SK-N-SH treated with all-trans-retinoic acid at 6 μM for 48 hours (cell line): ENCODE measurements at regions not wholly inside any gene's neighbourhood (a gene's known extent, or its start where the extent isn't known, plus 50 kb on each side); places are given as distances from the start of the nearest gene placed in this dataset.

Source experiments
- ATAC-seq: fragments of 200-7000 bp; cut with Tn5 transposase; 3 replicates; pipeline ENCODE4 v1.9.1; 2020; ENCODE audit warnings: mild to moderate bottlenecking, moderate library complexity
- BACH2 ChIP-seq: fragments of 250-450 bp; sonication (Bioruptor Pico); IDR thresholded peaks from 2 replicates; pipeline ENCODE4 v1.9.0; 2021; ENCODE audit warnings: mild to moderate bottlenecking, borderline replicate concordance
- CSDC2 ChIP-seq: fragments of 250-450 bp; sonication (Bioruptor Pico); IDR thresholded peaks from 2 replicates; pipeline ENCODE4 v1.5.0; 2020; ENCODE audit warnings: mild to moderate bottlenecking, moderate library complexity
- ESRRG ChIP-seq: fragments of 250-450 bp; sonication (Bioruptor Pico); IDR thresholded peaks from 2 replicates; pipeline ENCODE4 v1.6.1; 2021; ENCODE audit warnings: mild to moderate bottlenecking
- GLIS3 ChIP-seq: fragments of 250-450 bp; sonication (Bioruptor Pico); IDR thresholded peaks from 2 replicates; pipeline ENCODE4 v1.5.0; 2020; ENCODE audit warnings: mild to moderate bottlenecking, moderate library complexity
- PPARA ChIP-seq: fragments of 250-450 bp; sonication (Bioruptor Pico); IDR thresholded peaks from 2 replicates; pipeline ENCODE4 v1.5.0; 2020; ENCODE audit warnings: mild to moderate bottlenecking, borderline replicate concordance
- RARB ChIP-seq: fragments of 250-450 bp; sonication (Bioruptor Pico); IDR thresholded peaks from 2 replicates; pipeline ENCODE4 v1.8.0; 2021; ENCODE audit warnings: mild to moderate bottlenecking, moderate library complexity
- TCF4 ChIP-seq: fragments of 250-450 bp; sonication (Bioruptor Pico); IDR thresholded peaks from 2 replicates; pipeline ENCODE4 v1.8.0; 2021; ENCODE audit warnings: mild to moderate bottlenecking, moderate library complexity, borderline replicate concordance
- TOX ChIP-seq: fragments of 250-450 bp; sonication (Bioruptor Pico); IDR thresholded peaks from 2 replicates; pipeline ENCODE4 v1.8.0; 2021; ENCODE audit warnings: mild to moderate bottlenecking, moderate library complexity, borderline replicate concordance
- ZC3H10 ChIP-seq: fragments of 250-450 bp; sonication (Bioruptor Pico); IDR thresholded peaks from 2 replicates; pipeline ENCODE4 v1.5.1; 2021; ENCODE audit warnings: mild to moderate bottlenecking, moderate library complexity
- ZFP3 ChIP-seq: fragments of 250-450 bp; sonication (Bioruptor Pico); IDR thresholded peaks from 2 replicates; pipeline ENCODE4 v1.5.0; 2020; ENCODE audit warnings: mild to moderate bottlenecking, moderate library complexity
- ZFP30 ChIP-seq: fragments of 450-650 bp; formaldehyde crosslinking; IDR thresholded peaks from 2 replicates; pipeline ENCODE4 v1.5.0; 2022; ENCODE audit warnings: mild to moderate bottlenecking, moderate library complexity
- ZNF565 ChIP-seq: fragments of 450-650 bp; formaldehyde crosslinking; conservative IDR thresholded peaks from 2 replicates; pipeline ENCODE4 v1.5.0; 2020; ENCODE audit warnings: low read depth, mild to moderate bottlenecking, moderate library complexity
- ZNF70 ChIP-seq: fragments of 450-650 bp; formaldehyde crosslinking; IDR thresholded peaks from 2 replicates; pipeline ENCODE4 v1.5.0; 2020; ENCODE audit warnings: mild to moderate bottlenecking, moderate library complexity
- TF ChIP-seq, protein P1 (sequence below): fragments of 250-450 bp; sonication (Bioruptor Pico); IDR thresholded peaks from 2 replicates; pipeline ENCODE4 v1.5.1; 2021; ENCODE audit warnings: mild to moderate bottlenecking, moderate library complexity
- TF ChIP-seq, protein P2 (sequence below): fragments of 250-450 bp; sonication (Bioruptor Pico); IDR thresholded peaks from 2 replicates; pipeline ENCODE4 v1.5.0; 2020; ENCODE audit warnings: mild to moderate bottlenecking, moderate library complexity
- TF ChIP-seq, protein P3 (sequence below): fragments of 250-450 bp; sonication (Bioruptor Pico); IDR thresholded peaks from 2 replicates; pipeline ENCODE4 v1.8.0; 2020; ENCODE audit warnings: mild to moderate bottlenecking, moderate library complexity, borderline replicate concordance
- TF ChIP-seq, protein P4 (sequence below): fragments of 250-450 bp; sonication (Bioruptor Pico); IDR thresholded peaks from 2 replicates; pipeline ENCODE4 v1.8.0; 2021; ENCODE audit warnings: low read depth, mild to moderate bottlenecking, moderate library complexity, borderline replicate concordance
- TF ChIP-seq, protein P5 (sequence below): fragments of 250-450 bp; sonication (Bioruptor Pico); IDR thresholded peaks from 2 replicates; pipeline ENCODE4 v1.5.1; 2020; ENCODE audit warnings: low read depth, mild to moderate bottlenecking, moderate library complexity

DNA sequence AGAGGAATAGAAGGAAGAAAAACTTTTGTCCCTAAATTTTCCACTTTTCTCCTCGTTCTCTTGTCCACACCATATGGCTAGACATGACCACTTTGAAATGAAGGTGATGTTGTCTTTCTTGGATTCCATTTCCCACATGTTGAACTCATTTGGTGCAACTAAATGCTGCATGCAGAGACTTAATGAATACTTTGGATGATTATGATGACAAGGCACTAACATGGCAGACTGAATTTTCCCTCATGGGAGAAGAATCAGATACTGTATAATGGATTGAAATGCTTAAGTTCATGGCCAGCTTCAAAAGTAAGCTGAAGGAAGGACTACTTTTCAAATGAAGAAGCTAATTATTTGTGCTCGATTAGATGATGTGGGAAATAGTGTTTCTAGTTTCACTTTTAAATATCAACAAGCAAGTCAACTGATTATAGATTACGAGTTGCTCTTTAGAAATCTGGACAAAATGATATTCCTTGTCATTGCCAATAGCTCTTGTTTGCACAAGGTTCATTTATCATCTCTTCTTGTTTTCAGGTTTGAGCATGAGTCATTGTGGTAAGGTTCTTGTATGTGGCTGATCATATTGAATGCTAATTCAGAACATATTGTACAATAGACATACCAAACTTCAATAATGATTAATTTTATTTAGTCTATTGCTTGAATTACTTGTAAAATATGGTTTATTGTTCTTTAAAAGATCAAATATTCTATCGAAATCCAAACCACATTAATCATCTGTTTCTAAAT lies 501.3 kb upstream of the FTMT start:
- peak; percentile 64 for ATAC-seq
- TF ChIP-seq TOX (0 out of 2 replicates have a peak, but pooled peaks have one; percentile 10), ZFP3 (CRISPR knock-in tag) (no peak)
- TF ChIP-seq, protein P1, sequence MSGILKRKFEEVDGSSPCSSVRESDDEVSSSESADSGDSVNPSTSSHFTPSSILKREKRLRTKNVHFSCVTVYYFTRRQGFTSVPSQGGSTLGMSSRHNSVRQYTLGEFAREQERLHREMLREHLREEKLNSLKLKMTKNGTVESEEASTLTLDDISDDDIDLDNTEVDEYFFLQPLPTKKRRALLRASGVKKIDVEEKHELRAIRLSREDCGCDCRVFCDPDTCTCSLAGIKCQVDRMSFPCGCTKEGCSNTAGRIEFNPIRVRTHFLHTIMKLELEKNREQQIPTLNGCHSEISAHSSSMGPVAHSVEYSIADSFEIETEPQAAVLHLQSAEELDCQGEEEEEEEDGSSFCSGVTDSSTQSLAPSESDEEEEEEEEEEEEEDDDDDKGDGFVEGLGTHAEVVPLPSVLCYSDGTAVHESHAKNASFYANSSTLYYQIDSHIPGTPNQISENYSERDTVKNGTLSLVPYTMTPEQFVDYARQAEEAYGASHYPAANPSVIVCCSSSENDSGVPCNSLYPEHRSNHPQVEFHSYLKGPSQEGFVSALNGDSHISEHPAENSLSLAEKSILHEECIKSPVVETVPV (CRISPR knock-in tag): no peak

DNA sequence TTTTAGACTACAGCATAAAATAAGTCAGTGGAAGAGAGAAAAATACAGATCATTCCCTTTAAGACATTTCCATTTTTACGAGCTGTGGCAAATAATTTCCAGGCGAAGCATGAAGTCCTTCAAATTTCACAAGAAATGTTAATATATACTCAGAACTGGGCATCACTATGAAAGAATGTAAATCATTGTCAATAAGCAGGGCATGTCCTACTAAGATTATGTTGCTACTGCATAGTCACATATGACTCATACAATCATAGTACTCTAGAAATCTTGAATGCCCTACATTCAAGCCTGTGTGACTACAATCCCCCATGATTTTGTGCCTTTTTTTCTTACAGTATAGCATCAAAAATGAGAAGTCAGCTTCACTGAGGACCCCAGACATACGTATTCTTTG lies 485.2 kb upstream of the FTMT start:
- TF ChIP-seq PPARA (CRISPR knock-in tag) (no peak), GLIS3 (CRISPR knock-in tag) (no peak), ZFP3 (CRISPR knock-in tag) (no peak), BACH2 (no peak), ESRRG (no peak), TCF4 (CRISPR knock-in tag) (no peak), ZNF70 (CRISPR knock-in tag) (no peak)
- TF ChIP-seq, protein P1 (CRISPR knock-in tag): no peak
- TF ChIP-seq, protein P2, sequence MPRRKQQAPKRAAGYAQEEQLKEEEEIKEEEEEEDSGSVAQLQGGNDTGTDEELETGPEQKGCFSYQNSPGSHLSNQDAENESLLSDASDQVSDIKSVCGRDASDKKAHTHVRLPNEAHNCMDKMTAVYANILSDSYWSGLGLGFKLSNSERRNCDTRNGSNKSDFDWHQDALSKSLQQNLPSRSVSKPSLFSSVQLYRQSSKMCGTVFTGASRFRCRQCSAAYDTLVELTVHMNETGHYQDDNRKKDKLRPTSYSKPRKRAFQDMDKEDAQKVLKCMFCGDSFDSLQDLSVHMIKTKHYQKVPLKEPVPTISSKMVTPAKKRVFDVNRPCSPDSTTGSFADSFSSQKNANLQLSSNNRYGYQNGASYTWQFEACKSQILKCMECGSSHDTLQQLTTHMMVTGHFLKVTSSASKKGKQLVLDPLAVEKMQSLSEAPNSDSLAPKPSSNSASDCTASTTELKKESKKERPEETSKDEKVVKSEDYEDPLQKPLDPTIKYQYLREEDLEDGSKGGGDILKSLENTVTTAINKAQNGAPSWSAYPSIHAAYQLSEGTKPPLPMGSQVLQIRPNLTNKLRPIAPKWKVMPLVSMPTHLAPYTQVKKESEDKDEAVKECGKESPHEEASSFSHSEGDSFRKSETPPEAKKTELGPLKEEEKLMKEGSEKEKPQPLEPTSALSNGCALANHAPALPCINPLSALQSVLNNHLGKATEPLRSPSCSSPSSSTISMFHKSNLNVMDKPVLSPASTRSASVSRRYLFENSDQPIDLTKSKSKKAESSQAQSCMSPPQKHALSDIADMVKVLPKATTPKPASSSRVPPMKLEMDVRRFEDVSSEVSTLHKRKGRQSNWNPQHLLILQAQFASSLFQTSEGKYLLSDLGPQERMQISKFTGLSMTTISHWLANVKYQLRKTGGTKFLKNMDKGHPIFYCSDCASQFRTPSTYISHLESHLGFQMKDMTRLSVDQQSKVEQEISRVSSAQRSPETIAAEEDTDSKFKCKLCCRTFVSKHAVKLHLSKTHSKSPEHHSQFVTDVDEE (CRISPR knock-in tag): no peak
- TF ChIP-seq, protein P3, sequence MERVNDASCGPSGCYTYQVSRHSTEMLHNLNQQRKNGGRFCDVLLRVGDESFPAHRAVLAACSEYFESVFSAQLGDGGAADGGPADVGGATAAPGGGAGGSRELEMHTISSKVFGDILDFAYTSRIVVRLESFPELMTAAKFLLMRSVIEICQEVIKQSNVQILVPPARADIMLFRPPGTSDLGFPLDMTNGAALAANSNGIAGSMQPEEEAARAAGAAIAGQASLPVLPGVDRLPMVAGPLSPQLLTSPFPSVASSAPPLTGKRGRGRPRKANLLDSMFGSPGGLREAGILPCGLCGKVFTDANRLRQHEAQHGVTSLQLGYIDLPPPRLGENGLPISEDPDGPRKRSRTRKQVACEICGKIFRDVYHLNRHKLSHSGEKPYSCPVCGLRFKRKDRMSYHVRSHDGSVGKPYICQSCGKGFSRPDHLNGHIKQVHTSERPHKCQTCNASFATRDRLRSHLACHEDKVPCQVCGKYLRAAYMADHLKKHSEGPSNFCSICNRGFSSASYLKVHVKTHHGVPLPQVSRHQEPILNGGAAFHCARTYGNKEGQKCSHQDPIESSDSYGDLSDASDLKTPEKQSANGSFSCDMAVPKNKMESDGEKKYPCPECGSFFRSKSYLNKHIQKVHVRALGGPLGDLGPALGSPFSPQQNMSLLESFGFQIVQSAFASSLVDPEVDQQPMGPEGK (CRISPR knock-in tag): no peak
- TF ChIP-seq, protein P4, sequence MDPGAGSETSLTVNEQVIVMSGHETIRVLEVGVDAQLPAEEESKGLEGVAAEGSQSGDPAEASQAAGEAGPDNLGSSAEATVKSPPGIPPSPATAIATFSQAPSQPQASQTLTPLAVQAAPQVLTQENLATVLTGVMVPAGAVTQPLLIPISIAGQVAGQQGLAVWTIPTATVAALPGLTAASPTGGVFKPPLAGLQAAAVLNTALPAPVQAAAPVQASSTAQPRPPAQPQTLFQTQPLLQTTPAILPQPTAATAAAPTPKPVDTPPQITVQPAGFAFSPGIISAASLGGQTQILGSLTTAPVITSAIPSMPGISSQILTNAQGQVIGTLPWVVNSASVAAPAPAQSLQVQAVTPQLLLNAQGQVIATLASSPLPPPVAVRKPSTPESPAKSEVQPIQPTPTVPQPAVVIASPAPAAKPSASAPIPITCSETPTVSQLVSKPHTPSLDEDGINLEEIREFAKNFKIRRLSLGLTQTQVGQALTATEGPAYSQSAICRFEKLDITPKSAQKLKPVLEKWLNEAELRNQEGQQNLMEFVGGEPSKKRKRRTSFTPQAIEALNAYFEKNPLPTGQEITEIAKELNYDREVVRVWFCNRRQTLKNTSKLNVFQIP (CRISPR knock-in tag): no peak
- peak; percentile 91 for ATAC-seq

DNA sequence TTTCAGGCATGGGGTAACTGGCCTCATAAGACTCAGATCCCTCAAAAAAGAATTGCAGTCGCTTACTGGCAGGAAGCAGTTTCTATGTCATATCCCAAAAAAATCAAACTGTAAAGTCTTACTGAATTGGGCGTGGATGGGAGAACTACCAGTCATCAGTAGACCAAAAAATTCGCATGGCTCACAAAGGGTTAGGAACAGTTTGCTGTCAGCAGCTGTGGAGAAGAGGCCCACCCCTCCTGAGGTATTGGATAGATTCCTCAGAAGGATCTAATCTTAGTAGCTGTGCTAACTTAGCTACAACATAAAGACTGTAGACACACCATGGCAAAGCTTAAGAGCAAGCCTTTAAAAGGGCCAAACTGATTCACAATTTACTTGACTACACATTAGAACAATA lies 478.3 kb upstream of the FTMT start:
- no peak for ATAC-seq
- TF ChIP-seq ZFP3 (CRISPR knock-in tag): no peak
- no peak for TF ChIP-seq ZC3H10
- TF ChIP-seq, protein P3 (CRISPR knock-in tag): no peak
- no peak for TF ChIP-seq BACH2
- TF ChIP-seq RARB (CRISPR knock-in tag): no peak
- TF ChIP-seq CSDC2 (CRISPR knock-in tag): no peak
- TF ChIP-seq ZFP30 (CRISPR knock-in tag): no peak
- TF ChIP-seq, protein P5, sequence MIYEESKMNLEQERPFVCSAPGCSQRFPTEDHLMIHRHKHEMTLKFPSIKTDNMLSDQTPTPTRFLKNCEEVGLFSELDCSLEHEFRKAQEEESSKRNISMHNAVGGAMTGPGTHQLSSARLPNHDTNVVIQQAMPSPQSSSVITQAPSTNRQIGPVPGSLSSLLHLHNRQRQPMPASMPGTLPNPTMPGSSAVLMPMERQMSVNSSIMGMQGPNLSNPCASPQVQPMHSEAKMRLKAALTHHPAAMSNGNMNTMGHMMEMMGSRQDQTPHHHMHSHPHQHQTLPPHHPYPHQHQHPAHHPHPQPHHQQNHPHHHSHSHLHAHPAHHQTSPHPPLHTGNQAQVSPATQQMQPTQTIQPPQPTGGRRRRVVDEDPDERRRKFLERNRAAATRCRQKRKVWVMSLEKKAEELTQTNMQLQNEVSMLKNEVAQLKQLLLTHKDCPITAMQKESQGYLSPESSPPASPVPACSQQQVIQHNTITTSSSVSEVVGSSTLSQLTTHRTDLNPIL (CRISPR knock-in tag): no peak
- TF ChIP-seq ZNF565 (CRISPR knock-in tag): no peak
- TF ChIP-seq TOX: no peak
- no peak for TF ChIP-seq ZNF70 (CRISPR knock-in tag)
